Breast epithelium (tissue), 3 donors: ENCODE measurements at regions not wholly inside any gene's neighbourhood (a gene's known extent, or its start where the extent isn't known, plus 50 kb on each side); places are given as distances from the start of the nearest gene placed in this dataset.

Experiments used
- POLR2AphosphoS5 ChIP-seq, 3 donors: sonication (generic); formaldehyde crosslinking; IDR thresholded peaks; one replicate each; pipeline ENCODE4 v1.6.1; 2017; ENCODE audit warnings: antibody characterized with exemption in 3 of 3
- TF ChIP-seq, protein P1 (sequence below), 3 donors: fragments of 450-650 bp; IDR thresholded peaks; one replicate each; pipeline ENCODE4 v1.5.1; 2016 to 2017; ENCODE audit warnings: antibody characterized with exemption in 3 of 3, mild to moderate bottlenecking in 3 of 3, moderate library complexity in 3 of 3

DNA sequence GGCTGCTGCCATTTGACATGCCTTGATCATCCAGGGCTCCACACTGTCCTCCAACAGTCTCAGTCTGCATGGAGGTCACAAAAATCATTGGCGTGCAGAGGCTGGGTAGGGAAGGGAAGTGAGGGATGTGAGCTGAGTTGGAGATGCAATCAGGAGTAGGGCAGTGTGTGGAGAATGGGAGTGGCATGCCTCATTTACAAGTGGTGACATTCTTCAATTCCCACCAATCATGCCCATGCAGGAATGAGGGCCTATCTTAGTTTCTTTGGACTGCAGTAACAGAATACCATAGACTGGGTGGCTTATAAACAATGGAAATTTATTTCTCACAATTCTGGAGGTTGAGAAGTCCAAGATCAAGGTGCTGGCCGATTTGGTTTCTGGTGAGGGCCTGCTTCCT is 94.9 kb upstream of the PJA1 start:
- TF ChIP-seq POLR2AphosphoS5 (IDR thresholded peaks at IDR 0.05), result no peak
- TF ChIP-seq, protein P1, sequence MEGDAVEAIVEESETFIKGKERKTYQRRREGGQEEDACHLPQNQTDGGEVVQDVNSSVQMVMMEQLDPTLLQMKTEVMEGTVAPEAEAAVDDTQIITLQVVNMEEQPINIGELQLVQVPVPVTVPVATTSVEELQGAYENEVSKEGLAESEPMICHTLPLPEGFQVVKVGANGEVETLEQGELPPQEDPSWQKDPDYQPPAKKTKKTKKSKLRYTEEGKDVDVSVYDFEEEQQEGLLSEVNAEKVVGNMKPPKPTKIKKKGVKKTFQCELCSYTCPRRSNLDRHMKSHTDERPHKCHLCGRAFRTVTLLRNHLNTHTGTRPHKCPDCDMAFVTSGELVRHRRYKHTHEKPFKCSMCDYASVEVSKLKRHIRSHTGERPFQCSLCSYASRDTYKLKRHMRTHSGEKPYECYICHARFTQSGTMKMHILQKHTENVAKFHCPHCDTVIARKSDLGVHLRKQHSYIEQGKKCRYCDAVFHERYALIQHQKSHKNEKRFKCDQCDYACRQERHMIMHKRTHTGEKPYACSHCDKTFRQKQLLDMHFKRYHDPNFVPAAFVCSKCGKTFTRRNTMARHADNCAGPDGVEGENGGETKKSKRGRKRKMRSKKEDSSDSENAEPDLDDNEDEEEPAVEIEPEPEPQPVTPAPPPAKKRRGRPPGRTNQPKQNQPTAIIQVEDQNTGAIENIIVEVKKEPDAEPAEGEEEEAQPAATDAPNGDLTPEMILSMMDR (IDR thresholded peaks at IDR 0.05), result no peak
